Right atrium auricular region (tissue), 2 donors: ENCODE measurements at regions not wholly inside any gene's neighbourhood (a gene's known extent, or its start where the extent isn't known, plus 50 kb on each side); places are given as distances from the start of the nearest gene placed in this dataset.

ENCODE experiments used
- DNase-seq: peaks from one replicate; pipeline ENCODE4 v3.0.0-alpha.2; 2019; ENCODE audit warnings: low spot score
- H3K27ac ChIP-seq, 2 donors: fragments of 200-600 bp; sonication (generic); 1 replicate in 1 of 2; 2 replicates in 1 of 2; pipeline ENCODE4 v1.5.1; 2016 to 2019
- H3K27me3 ChIP-seq, 2 donors: fragments of 200-600 bp; sonication (generic); one replicate each; pipeline versions ENCODE4 v1.5.1 to v1.6.0; 2017 to 2019
- H3K36me3 ChIP-seq: fragments of 200-600 bp; sonication (generic); one replicate; pipeline ENCODE4 v1.5.1; 2016
- H3K4me1 ChIP-seq, 2 donors: fragments of 200-600 bp; sonication (generic); one replicate each; pipeline versions ENCODE4 v1.5.1 to v1.6.0; 2017 to 2019
- H3K4me3 ChIP-seq, 2 donors: fragments of 200-600 bp; sonication (generic); 1 replicate in 1 of 2; 2 replicates in 1 of 2; pipeline ENCODE4 v1.5.1; 2017 to 2019; ENCODE audit warnings: mild to moderate bottlenecking in 1 of 2, moderate library complexity in 1 of 2
- H3K9me3 ChIP-seq, 2 donors: fragments of 200-600 bp; sonication (generic); one replicate each; pipeline ENCODE4 v1.5.1; 2019
- TF ChIP-seq, protein P1 (sequence below), 2 donors: fragments of 200-600 bp; sonication (generic); IDR thresholded peaks; one replicate each; pipeline ENCODE4 v1.5.1; 2019; ENCODE audit warnings: antibody characterized with exemption in 2 of 2

DNA sequence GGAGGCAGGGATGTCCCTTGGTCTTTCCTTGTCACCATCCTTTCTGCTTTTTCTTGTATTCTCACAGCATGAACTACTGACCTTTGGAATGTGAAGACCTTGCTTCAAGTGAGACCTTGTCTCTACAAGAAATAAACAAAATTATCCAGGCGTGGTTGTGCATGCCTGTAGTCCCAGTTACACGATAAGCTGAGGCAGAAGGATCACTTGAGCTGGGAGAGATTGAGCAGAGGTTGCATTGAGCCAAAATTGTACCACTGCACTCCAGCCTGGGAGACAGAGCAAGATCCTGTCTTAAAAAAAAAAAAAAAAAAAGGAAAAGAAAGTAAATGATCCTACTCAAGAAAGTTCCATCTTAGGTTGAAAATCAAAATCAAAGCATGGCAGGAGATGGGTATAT, 173.7 kb downstream of the IRS1 start:
- Histone ChIP-seq H3K27me3 (no peaks in the 10 kb centered on the region), H3K4me3 (no peak overlapping the region), H3K4me1 (no peaks in the 10 kb centered on the region), H3K27ac (no peak overlapping the region), H3K36me3 (no peaks in the 10 kb centered on the region), H3K9me3 (no peaks in the 10 kb centered on the region)
- DNase-seq, result no peak
- TF ChIP-seq, protein P1, sequence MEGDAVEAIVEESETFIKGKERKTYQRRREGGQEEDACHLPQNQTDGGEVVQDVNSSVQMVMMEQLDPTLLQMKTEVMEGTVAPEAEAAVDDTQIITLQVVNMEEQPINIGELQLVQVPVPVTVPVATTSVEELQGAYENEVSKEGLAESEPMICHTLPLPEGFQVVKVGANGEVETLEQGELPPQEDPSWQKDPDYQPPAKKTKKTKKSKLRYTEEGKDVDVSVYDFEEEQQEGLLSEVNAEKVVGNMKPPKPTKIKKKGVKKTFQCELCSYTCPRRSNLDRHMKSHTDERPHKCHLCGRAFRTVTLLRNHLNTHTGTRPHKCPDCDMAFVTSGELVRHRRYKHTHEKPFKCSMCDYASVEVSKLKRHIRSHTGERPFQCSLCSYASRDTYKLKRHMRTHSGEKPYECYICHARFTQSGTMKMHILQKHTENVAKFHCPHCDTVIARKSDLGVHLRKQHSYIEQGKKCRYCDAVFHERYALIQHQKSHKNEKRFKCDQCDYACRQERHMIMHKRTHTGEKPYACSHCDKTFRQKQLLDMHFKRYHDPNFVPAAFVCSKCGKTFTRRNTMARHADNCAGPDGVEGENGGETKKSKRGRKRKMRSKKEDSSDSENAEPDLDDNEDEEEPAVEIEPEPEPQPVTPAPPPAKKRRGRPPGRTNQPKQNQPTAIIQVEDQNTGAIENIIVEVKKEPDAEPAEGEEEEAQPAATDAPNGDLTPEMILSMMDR (IDR thresholded peaks at IDR 0.05), result no peak

GRCh38 chr2:226623587-226624368, 175.8 kb downstream of the IRS1 start:
- no peak overlapping the region for H3K4me3 ChIP-seq
- no peaks in the 10 kb centered on the region for H3K9me3 ChIP-seq
- no peaks in the 10 kb centered on the region for H3K36me3 ChIP-seq
- H3K27me3 ChIP-seq, result no peaks in the 10 kb centered on the region
- H3K4me1 ChIP-seq, result no peaks in the 10 kb centered on the region
- no peak overlapping the region for H3K27ac ChIP-seq
- DNase-seq, result no peak
- TF ChIP-seq, protein P1 (IDR thresholded peaks at IDR 0.05), result no peak

DNA sequence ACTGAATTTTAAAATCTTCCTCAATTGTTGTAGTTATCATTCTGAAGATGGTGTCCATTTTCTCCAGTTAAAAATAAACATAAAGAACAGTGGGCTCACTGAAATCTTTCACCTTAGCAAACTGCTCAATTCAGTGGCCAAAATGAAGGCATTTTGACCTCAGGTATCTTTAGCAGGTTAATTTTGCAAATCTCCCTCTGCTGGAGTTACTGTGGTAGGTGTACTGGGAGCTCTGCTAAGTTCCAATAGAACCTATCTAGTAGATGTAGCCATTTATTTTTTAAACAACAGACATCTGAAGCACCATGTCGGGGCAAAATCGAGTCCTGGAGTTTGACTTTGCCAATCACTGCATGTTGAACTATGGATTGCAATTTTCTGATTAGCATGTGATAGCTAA, 177.1 kb downstream of the IRS1 start:
- Histone ChIP-seq H3K4me3 (no peak overlapping the region), H3K4me1 (no peaks in the 10 kb centered on the region), H3K36me3 (no peaks in the 10 kb centered on the region), H3K9me3 (no peaks in the 10 kb centered on the region), H3K27me3 (no peaks in the 10 kb centered on the region), H3K27ac (no peak overlapping the region)
- no peak for DNase-seq
- TF ChIP-seq, protein P1 (IDR thresholded peaks at IDR 0.05), result peak in 1 of 2 donors; percentile 12

DNA sequence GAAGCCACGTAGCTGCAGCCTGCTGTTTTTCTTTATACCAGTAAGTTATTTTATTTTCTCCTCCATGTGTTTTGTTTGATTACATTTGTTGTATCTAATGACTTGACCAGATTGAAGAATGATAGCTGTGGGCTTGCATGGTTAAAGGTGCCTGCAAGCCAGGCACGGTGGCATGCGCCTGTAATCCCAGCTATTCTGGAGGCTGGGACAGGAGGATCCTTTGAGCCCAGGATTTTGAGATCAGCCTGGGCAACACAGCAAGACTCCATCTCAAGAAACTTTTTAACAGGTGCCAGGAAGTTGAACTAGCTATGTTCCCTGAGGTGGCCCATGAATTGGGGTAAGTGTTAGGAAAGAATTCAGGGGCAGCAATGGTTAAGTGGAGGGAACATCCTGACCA, 179.4 kb downstream of the IRS1 start:
- Histone ChIP-seq H3K27me3 (no peaks in the 10 kb centered on the region), H3K4me3 (no peak overlapping the region), H3K4me1 (no peaks in the 10 kb centered on the region), H3K36me3 (no peaks in the 10 kb centered on the region), H3K9me3 (no peaks in the 10 kb centered on the region), H3K27ac (no peak overlapping the region)
- TF ChIP-seq, protein P1 (IDR thresholded peaks at IDR 0.05), result no peak
- no peak for DNase-seq

GRCh38 chr2:226619707-226620106, 179.9 kb downstream of the IRS1 start:
- Histone ChIP-seq H3K4me1 (no peaks in the 10 kb centered on the region), H3K9me3 (no peaks in the 10 kb centered on the region), H3K27ac (no peak overlapping the region), H3K36me3 (no peaks in the 10 kb centered on the region), H3K27me3 (no peaks in the 10 kb centered on the region), H3K4me3 (no peak overlapping the region)
- no peak for DNase-seq
- TF ChIP-seq, protein P1 (IDR thresholded peaks at IDR 0.05), result no peak
